ENCODE measurements at regions not wholly inside any gene's neighbourhood (a gene's known extent, or its start where the extent isn't known, plus 50 kb on each side); places are given as distances from the start of the nearest gene placed in this dataset.
"Not testable (repeated sequence)": the region's sequence is repeated elsewhere in the genome, so short reads cannot be mapped to it uniquely, and the experiment has no call there.

DNA sequence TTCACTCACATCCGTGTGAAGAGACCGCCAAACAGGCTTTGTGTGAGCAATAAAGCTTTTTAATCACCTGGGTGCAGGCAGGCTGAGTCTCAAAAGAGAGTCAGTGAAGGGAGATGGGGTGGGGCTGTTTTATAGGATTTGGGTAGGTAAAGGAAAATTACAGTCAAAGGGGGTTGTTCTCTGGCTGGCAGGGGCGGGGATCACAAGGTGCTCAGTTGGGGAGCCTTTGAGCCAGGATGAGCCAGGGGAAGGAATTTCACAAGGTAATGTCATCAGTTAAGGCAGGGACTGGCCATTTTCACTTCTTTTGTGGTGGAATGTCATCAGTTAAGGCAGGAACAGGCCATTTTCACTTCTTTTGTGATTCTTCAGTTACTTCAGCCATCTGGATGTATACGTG is 210.3 kb upstream of the ELL2 start:
- not testable (repeated sequence) for DNase-seq (ENCODE audit: low read depth)

DNA sequence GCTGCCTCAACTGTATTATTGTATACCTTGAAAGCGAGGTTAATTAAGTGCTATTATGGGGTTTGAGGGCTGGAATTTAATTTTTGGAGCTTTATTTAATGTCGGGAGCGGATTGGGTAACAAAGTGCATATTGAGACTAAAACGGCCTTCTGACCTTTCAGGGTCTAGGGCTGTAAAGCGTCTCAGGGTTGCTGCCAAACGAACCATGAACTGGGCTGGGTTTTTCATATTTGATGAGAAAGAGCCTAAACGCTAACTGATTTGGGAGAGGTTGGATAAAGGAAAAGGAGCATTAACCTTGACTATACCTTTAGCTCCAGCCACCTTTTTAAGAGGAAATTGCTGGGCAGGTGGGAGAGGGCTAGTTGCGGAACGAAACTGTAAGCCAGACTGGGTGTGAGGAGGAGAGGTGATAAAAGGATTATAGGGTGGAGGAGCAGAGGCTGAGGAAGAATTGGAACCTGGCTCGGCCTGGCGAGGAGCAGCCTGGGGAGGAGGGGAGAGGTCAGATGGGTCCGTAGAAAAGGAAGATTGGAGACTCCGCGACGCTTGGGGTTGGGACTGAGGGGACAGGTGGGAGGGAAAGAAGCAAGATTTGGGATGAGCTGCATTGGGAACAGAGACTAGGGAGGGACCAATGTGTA is 209.0 kb upstream of the ELL2 start:
- not testable (repeated sequence) for DNase-seq (ENCODE audit: low read depth)

DNA sequence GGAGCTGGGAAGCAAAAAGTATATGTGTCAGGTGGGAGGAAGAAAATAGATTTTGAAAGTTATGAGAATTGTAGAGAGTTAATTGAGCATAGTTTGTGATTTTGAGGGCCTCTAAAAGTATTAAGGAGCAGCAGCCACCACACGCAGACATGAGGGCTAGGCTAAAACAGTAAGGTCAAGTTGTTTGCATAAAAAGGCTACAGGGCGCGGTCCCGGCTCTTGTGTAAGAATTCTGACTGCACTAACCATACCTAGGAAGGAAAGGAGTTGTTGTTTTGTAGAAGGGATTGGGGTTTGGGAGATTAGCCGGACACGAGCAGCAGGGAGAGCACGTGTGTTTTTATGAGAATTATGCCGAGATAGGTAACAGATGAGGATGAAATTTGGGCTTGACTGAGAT is 207.2 kb upstream of the ELL2 start:
- DNase-seq (ENCODE audit: low read depth), result not testable (repeated sequence)

- DNase-seq (ENCODE audit: low read depth), result no peak
Measured at GRCh38 chr5:96159043-96159442, 197.4 kb upstream of the ELL2 start.

- DNase-seq (ENCODE audit: low read depth), result no peak
Measured at GRCh38 chr5:96157841-96158291, 196.2 kb upstream of the ELL2 start.

GRCh38 chr5:96157077-96157780 is 195.6 kb upstream of the ELL2 start:
- DNase-seq (ENCODE audit: low read depth), result no peak

GRCh38 chr5:96155147-96155546 is 193.5 kb upstream of the ELL2 start:
- no peak for DNase-seq (ENCODE audit: low read depth)

GRCh38 chr5:96151891-96152290 is 190.2 kb upstream of the ELL2 start:
- no peak for DNase-seq (ENCODE audit: low read depth)

- no peak for DNase-seq (ENCODE audit: low read depth)
Measured at GRCh38 chr5:96150007-96150406, 188.4 kb upstream of the ELL2 start.

- no peak for DNase-seq (ENCODE audit: low read depth)
Measured at GRCh38 chr5:96149546-96149945, 187.9 kb upstream of the ELL2 start.

- DNase-seq (ENCODE audit: low read depth), result no peak
Measured at GRCh38 chr5:96149021-96149420, 187.4 kb upstream of the ELL2 start.

DNA sequence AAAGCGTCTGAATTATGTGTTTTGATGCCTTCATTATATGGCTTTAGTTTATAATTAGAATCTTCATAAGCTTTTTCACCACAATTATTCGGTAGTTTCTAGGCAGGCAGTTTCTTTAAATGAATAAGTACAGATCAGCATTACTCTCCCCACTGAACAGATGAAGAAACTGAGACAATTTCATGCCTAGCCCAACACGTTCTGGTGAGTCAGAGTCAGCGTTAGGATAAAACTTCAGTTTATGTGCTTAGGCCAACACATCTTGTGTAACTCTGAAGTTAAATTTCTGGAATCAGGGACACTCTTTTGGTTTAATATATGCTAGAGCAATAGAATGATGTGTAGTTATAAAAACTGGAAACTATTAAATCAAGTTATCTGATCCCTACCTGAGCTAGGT is 186.7 kb upstream of the ELL2 start:
- no peak for DNase-seq (ENCODE audit: low read depth)

DNA sequence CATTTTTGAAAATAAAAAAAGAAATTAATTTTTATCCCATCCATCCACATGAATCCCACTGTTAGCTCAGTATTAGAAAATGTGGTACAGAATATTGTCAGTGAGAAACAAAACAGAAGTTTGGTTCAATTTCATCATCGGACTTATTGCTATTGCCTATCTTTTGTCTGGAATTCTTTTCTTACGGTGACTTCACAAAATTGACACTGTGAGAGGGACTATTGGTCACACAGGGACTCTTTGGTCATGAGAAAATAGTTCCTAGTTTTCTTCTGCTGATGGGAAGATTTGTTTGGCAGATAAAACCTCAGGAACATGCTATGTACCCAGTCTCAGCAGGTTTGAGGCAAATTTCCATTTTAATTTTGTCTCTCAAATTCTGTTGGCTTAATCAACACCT is 186.2 kb upstream of the ELL2 start:
- DNase-seq (ENCODE audit: low read depth), result no peak

DNA sequence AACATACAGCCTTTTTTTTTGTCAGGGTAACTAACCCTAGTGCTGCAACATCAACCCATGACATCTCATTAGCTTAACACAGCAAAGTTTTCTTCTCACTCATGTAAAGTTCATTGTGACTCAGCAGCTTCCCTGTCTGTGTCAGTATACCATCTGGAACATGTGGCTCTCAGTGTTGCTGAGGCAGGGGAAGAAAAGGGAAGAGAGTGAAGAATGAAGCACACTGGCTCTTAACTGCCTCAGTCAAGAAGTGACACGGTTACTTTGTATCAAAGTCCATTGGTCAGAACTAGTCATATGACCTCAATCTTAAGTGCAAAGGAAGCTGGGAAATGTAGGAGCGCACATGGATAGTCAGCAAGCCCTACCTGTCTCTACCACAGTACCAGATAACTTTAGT is 185.0 kb upstream of the ELL2 start:
- DNase-seq (ENCODE audit: low read depth), result no peak

DNA sequence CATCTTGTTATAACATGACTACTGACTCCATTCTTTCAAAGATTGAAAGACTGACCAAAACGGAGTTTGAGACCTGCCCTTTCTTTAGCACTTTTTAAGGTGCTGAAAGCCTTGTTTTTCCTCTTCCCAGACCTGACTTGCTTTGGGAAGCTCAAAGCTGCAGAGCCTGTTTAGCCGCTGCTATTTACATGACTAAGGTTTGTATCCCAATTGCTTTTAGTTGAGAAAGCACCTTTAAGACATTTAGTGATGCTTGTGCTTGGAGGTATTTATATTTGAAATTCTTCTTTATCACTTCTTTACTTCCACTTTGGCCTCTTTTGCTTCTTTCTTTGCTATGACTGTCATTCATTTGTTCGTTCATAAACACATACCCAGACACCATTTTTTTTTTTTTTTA is 182.6 kb upstream of the ELL2 start:
- DNase-seq (ENCODE audit: low read depth), result no peak

DNA sequence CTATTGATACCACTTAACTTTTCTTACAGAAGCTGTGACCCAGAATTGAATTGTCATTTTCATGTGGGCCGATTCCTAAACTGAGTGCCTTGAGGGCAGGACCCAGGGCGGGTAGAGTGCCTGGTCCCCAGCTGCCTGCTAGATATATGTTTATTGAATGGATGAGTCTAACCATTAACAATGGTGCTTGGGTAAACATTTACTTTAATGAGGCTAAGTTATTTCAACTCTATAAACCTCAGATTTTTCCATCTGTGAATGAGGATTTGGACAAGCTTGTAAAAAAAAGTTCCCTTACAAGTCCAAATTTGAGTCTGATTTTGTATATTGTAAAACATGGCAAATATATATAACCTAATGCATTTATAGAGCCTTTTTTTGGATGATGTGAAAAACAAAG is 181.8 kb upstream of the ELL2 start:
- no peak for DNase-seq (ENCODE audit: low read depth)

DNA sequence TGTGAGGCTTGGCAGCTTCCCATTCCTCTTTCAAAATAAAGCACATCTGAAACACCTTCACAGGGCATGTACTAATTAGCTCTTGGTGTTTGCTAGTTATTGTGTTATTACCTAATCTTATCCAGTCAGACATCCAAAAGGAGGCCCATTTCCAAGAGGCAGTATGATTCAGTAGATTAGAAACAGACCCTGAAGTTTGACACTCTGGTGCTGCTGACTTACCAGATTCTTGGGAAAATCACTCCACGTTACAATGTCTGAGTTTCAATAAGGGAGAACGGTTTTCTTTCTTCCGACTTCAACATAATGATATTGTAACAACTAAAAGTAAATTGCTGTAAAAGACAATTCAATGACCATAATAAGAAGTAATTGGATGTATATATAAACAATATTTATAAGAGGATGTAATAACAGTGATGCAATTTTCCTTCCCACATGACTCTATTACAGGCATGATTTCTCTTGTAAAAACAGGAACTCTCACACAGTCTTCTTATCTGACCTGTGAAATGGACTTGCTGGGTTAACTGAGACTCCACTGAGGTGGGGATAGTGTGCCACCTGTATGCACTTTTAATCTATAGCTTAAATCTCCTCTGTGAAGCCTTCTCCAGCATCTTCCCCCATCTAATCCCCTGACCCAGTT is 181.3 kb upstream of the ELL2 start:
- DNase-seq (ENCODE audit: low read depth), result no peak

DNA sequence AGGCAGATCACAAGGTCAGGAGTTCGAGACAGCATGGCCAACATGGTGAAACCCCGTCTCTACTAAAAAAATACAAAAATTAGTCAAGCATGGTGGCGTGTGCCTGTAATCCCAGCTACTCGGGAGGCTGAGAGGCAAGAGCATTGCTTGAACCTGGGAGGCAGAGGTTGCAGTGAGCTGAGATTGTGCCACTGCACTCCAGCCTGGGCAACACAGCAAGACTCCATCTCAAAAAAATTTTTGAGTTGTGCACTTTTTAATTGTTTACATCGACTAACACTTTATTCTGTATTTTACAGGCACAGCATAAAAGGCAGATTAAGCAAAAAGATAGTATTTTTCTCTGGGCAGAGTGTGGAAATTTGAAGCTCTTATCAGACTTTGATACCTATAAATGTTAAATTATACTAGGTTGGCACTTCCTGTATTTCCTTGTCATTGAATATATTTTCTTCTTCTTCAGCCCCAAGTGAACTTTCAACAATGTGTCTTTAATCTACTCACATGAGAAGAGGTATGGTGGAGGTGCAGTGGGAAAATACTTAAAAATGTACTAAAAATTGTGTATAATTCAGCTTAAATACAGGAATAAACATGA is 180.6 kb upstream of the ELL2 start:
- no peak for DNase-seq (ENCODE audit: low read depth)

GRCh38 chr5:96141749-96142148 is 180.1 kb upstream of the ELL2 start:
- no peak for DNase-seq (ENCODE audit: low read depth)

DNA sequence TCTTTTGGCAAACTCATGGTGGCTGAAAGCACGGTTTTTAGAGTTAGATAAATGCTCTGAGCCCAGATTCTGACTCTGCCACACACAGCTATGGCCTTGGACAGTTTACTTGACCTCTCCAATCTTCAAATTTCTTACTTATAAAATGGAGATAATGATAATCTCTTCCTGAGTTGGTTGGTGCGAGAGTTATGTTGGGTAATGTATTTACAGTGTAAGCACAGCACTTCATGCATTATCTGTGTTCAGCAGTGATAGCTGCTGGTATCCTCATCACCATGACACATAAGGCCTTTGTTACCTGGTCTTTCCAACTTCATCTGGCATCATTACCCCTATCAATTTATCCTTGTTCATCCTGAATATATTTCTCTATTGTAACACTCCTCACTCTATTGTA is 178.8 kb upstream of the ELL2 start:
- DNase-seq (ENCODE audit: low read depth), result no peak

DNA sequence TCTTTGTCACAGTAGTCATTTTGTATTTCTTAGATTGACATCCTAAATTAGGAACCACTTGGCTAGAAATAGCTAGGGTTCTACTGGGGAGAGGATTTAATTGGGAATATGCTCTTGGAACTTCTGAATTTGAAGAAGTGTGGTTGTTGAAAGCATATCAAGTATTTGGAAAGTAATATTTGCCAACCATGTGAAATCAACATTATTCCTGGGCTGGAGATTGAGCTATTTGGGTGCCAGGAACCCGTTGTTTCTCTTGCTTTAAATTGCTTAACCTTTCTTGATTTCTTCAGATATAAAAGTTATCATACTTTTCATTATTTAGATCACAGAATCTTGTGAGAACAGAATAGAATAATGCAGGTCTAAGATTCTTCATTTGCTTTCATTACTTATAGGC is 178.4 kb upstream of the ELL2 start:
- DNase-seq (ENCODE audit: low read depth), result no peak

- no peak for DNase-seq (ENCODE audit: low read depth)
Measured at GRCh38 chr5:96134886-96135285, 173.2 kb upstream of the ELL2 start.
